Left lung (tissue), 4 donors: ENCODE measurements at regions not wholly inside any gene's neighbourhood (a gene's known extent, or its start where the extent isn't known, plus 50 kb on each side); places are given as distances from the start of the nearest gene placed in this dataset.

Source experiments
- ATAC-seq: fragments of 200-7000 bp; cut with Tn5 transposase; one replicate; pipeline ENCODE4 v1.9.1; 2020; ENCODE audit warnings: moderate library complexity
- DNase-seq, 4 donors: peaks; one replicate each; pipeline ENCODE4 v3.0.0-alpha.2; 2013 to 2020
- H3K27ac ChIP-seq, 2 donors: fragments of 200-600 bp; sonication (generic) in 1 of 2; one replicate each; pipeline versions ENCODE4 v1.5.0 to v1.8.0; 2020 to 2021
- H3K27me3 ChIP-seq, 2 donors: fragments of 200-600 bp; sonication (generic) in 1 of 2; one replicate each; pipeline versions ENCODE4 v1.5.0 to v1.8.0; 2020 to 2021
- H3K36me3 ChIP-seq, 2 donors: fragments of 200-600 bp; sonication (generic) in 1 of 2; one replicate each; pipeline versions ENCODE4 v1.5.0 to v1.8.0; 2020 to 2021
- H3K4me1 ChIP-seq, 2 donors: fragments of 200-600 bp; one replicate each; pipeline ENCODE4 v1.8.0; 2021
- H3K4me3 ChIP-seq, 2 donors: fragments of 200-600 bp; sonication (generic) in 1 of 2; one replicate each; pipeline versions ENCODE4 v1.5.0 to v1.8.0; 2020 to 2021; ENCODE audit warnings: mild to moderate bottlenecking in 1 of 2
- H3K9me3 ChIP-seq, 2 donors: fragments of 200-600 bp; sonication (generic) in 1 of 2; one replicate each; pipeline versions ENCODE4 v1.5.0 to v1.8.0; 2020 to 2021
- intact Hi-C, 2 donors: fragments of 100-400 bp; cut with DNase I; formaldehyde crosslinking; loops; one replicate each; pipeline versions ENCODE4 v1.11.2 to v1.14.2; 2022
- TF ChIP-seq, protein P1 (sequence below), 2 donors: fragments of 200-600 bp; sonication (generic) in 1 of 2; IDR thresholded peaks; one replicate each; pipeline versions ENCODE4 v1.5.0 to v1.8.0; 2021; ENCODE audit warnings: antibody characterized with exemption in 2 of 2
- donor health status: DM: no; HTN: yes; CAD: no.
- donor health status: DM: no; HTN: no; CAD: no.

DNA sequence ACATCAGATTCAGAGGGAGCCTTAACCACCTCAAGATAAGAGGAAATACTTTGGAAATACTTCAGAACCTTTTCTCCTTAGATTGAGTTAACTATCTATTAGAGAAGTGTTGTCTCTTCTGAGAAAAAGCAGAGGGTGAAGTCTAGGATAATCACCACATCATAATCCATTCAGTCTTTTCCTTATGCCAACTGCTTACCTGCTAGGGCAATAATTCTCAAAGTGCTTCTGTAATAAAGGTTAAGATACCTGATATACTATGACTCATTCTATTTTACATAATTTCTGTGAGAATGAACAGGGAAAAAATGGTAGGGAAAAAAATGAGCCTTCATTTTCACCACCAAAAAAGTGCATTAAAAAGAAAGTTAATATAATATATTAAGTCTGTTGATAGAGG is 70.1 kb upstream of the LOC128125822 start:
- Histone ChIP-seq H3K36me3 (no peaks in the 10 kb centered on the region), H3K4me1 (no peaks in the 10 kb centered on the region), H3K4me3 (no peak overlapping the region), H3K27ac (no peak overlapping the region), H3K27me3 (no peaks in the 10 kb centered on the region), H3K9me3 (no peaks in the 10 kb centered on the region)
- no peak for DNase-seq
- ATAC-seq: no peak
- TF ChIP-seq, protein P1, sequence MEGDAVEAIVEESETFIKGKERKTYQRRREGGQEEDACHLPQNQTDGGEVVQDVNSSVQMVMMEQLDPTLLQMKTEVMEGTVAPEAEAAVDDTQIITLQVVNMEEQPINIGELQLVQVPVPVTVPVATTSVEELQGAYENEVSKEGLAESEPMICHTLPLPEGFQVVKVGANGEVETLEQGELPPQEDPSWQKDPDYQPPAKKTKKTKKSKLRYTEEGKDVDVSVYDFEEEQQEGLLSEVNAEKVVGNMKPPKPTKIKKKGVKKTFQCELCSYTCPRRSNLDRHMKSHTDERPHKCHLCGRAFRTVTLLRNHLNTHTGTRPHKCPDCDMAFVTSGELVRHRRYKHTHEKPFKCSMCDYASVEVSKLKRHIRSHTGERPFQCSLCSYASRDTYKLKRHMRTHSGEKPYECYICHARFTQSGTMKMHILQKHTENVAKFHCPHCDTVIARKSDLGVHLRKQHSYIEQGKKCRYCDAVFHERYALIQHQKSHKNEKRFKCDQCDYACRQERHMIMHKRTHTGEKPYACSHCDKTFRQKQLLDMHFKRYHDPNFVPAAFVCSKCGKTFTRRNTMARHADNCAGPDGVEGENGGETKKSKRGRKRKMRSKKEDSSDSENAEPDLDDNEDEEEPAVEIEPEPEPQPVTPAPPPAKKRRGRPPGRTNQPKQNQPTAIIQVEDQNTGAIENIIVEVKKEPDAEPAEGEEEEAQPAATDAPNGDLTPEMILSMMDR (IDR thresholded peaks at IDR 0.05): no peak
- intact Hi-C loops: no loop called here

DNA sequence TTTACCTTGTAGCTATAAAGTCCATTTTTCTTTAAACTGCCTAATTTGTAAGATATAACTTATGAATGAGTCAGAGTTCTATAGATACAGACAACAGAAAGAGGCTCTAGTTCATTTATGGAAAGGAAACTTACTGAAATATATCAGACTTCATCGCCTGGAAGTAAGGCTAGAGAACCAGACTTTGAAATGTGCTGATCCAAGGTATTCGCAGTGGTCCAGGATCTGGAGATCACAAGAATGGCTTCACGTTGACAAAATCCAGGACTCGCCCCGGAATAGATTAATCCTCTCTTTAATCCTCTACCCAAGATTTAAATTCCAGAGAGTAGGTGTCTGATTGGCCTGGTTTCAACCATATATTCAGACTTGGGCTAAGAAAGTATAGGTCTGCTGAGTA is 69.1 kb upstream of the LOC128125822 start:
- Histone ChIP-seq H3K4me1 (no peaks in the 10 kb centered on the region), H3K27ac (no peak overlapping the region), H3K27me3 (no peaks in the 10 kb centered on the region), H3K9me3 (no peaks in the 10 kb centered on the region), H3K4me3 (no peak overlapping the region), H3K36me3 (no peaks in the 10 kb centered on the region)
- no peak for ATAC-seq
- intact Hi-C loops: no loop called here
- TF ChIP-seq, protein P1 (IDR thresholded peaks at IDR 0.05): no peak
- no peak for DNase-seq

DNA sequence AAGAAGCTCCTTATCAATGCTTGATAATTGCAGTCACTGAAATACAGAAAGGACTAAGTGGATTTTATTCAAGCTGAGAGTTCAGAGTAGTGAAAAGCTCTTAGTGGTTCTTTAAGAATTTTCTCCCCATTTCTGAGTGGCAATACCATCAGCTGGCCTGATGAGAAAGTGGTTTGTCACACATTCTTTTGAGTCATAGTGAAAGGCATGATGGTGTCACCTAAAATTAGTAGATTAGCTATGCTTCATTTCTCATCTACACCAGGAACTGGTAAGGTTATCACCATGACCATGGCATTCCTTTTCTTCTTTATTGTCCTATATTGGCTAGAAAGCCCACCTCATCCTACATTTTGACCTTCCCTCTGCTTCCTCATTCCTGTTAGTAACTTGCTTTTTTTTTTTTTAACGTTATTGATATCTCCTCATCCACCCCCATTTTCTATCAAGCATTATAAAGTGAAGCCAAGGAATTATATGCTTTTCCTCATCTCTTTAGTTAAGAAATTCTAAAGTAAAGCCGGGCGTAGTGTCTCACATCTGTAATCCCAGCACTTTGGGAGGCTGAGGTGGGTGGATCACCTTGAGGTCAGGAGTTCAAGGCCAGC is 67.4 kb upstream of the LOC128125822 start:
- Histone ChIP-seq H3K36me3 (no peaks in the 10 kb centered on the region), H3K4me3 (no peak overlapping the region), H3K9me3 (no peaks in the 10 kb centered on the region), H3K4me1 (peaks cover 0 to 3% of the 10 kb centered on the region in 2 donors), H3K27ac (no peak overlapping the region), H3K27me3 (no peaks in the 10 kb centered on the region)
- intact Hi-C loops: no loop called here
- TF ChIP-seq, protein P1 (IDR thresholded peaks at IDR 0.05): no peak
- DNase-seq (no peak), ATAC-seq (no peak)

DNA sequence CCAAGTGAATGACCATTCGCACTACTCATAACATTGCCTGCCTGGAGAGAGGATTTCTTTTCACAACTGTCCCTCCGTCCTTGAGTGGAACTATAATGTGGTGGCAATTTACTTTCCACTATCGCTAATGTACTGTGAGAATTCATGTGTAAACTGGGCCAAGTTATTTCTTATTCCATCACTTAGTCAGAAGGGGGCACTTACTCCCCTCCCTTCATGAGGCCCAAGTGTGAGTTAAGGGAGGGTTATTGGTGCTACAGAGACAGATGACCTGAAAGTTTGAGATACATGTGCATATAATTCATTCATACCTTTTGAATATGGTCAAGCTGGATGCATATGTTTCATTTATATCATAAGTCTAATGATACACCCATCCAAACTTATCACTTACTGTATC is 65.2 kb upstream of the LOC128125822 start:
- no peak for ATAC-seq
- intact Hi-C loops: no loop called here

DNA sequence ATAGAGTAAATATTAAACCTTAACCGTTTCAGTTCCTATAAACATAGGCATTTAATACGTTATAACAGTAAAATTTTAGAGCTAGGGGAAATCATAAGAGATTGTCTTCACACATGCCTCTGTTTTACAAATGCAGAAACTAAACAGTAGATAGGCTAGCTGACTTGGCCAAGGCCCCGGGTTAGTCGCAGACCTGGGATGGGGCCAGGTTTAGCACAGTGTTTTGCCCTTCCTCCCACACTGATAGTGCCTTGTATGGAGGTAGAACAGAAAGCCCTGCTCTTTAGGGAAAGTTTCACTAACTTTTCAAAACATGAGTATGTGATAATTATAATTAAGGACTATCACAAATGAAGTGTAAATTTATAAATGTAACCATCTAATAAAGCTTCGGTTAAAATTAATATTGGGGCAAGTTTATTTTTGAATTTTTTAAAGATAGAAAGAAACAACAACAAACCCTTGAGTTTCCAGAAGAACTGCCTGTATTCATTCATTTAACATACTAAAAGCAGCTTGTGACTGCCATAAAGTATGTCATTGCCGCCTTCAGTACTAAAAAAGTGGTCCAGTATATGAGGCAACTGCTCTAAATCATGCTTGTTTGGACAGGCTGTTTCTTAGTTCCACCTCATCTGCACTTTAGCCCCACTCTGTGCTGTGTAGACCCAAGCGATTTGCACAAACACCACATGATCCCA is 62.5 kb upstream of the LOC128125822 start:
- H3K4me3 ChIP-seq: no peak overlapping the region
- H3K9me3 ChIP-seq: no peaks in the 10 kb centered on the region
- H3K36me3 ChIP-seq: no peaks in the 10 kb centered on the region
- peak overlapping the region in 1 of 2 donors; percentile 18 for H3K27ac ChIP-seq
- intact Hi-C loops: no loop called here
- TF ChIP-seq, protein P1 (IDR thresholded peaks at IDR 0.05): no peak
- H3K4me1 ChIP-seq: peaks cover 0 to 4% of the 10 kb centered on the region in 2 donors
- H3K27me3 ChIP-seq: no peaks in the 10 kb centered on the region
- ATAC-seq (peak; percentile 88), DNase-seq (peak in 3 of 4 donors; percentile 34 to 68 (median 47))

More for the DNA sequence above, 65.2 kb upstream of the LOC128125822 start:
- Histone ChIP-seq H3K36me3 (no peaks in the 10 kb centered on the region), H3K9me3 (no peaks in the 10 kb centered on the region), H3K4me1 (peaks cover 0 to 4% of the 10 kb centered on the region in 2 donors), H3K27me3 (no peaks in the 10 kb centered on the region), H3K27ac (no peak overlapping the region), H3K4me3 (no peak overlapping the region)
- DNase-seq: no peak
- TF ChIP-seq, protein P1 (IDR thresholded peaks at IDR 0.05): no peak
